ENCODE measurements at regions not wholly inside any gene's neighbourhood (a gene's known extent, or its start where the extent isn't known, plus 50 kb on each side); places are given as distances from the start of the nearest gene placed in this dataset.

GRCh38 chr11:97463891-97464290 lies 1074.1 kb downstream of the JRKL start:
- Histone ChIP-seq H3K9me3 (ENCODE audit: control insufficient read depth in 2 of 2, insufficient read depth in 1 of 2, low read depth in 1 of 2, low read length in 1 of 2) (peaks cover 6 to 23% of the 10 kb centered on the region in 2 donors), H3K27me3 (ENCODE audit: control insufficient read depth in 3 of 3, insufficient read depth in 3 of 3, low read length in 3 of 3) (no peaks in the 10 kb centered on the region), H3K36me3 (ENCODE audit: control insufficient read depth in 3 of 3, insufficient read depth in 2 of 3, low read depth in 1 of 3, low read length in 3 of 3) (no peaks in the 10 kb centered on the region), H3K4me1 (ENCODE audit: control insufficient read depth in 3 of 3, insufficient read depth in 2 of 3, low read depth in 1 of 3, low read length in 2 of 3) (no peaks in the 10 kb centered on the region), H3K4me3 (ENCODE audit: low read depth in 1 of 3, low read length in 3 of 3) (no peak overlapping the region), H3K27ac (ENCODE audit: low read depth in 1 of 3, low read length in 2 of 3) (no peak overlapping the region)
- 32 to 42% (median 35%) methylated on average over 1 of the region's 1 CpG for WGBS, 3 donors
- DNase-seq (no peak), FAIRE-seq (no peak)

DNA sequence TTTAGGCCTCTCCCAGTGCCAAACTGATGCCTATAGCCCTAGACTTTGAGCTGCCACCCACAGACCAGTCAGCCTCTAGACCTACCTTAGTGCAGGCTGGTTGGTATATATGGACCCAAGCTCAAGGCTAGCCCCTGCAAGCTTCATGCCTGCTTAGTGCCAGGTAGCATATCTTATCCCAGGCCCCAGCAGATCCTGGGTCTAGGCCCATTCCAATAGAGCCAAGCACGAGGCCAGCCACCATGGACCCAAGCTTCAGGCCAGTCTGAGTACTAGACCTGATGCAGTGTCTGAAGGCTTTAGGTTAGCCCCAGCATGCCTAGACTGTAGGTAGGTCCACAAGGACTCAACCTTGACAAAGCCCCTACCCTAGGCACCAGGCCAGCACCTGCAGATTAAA lies 1081.7 kb downstream of the JRKL start:
- Histone ChIP-seq H3K4me3 (ENCODE audit: low read depth in 1 of 3, low read length in 3 of 3) (no peak overlapping the region), H3K9me3 (ENCODE audit: control insufficient read depth in 2 of 2, insufficient read depth in 1 of 2, low read depth in 1 of 2, low read length in 1 of 2) (peaks cover 1 to 13% of the 10 kb centered on the region in 2 donors), H3K27ac (ENCODE audit: low read depth in 1 of 3, low read length in 2 of 3) (no peak overlapping the region), H3K36me3 (ENCODE audit: control insufficient read depth in 3 of 3, insufficient read depth in 2 of 3, low read depth in 1 of 3, low read length in 3 of 3) (no peaks in the 10 kb centered on the region), H3K27me3 (ENCODE audit: control insufficient read depth in 3 of 3, insufficient read depth in 3 of 3, low read length in 3 of 3) (no peaks in the 10 kb centered on the region), H3K4me1 (ENCODE audit: control insufficient read depth in 3 of 3, insufficient read depth in 2 of 3, low read depth in 1 of 3, low read length in 2 of 3) (no peaks in the 10 kb centered on the region)
- 70 to 82% (median 75%) methylated on average over 1 of the region's 1 CpG for WGBS, 3 donors
- DNase-seq (no peak), FAIRE-seq (no peak)

GRCh38 chr11:97487387-97487786 lies 1097.6 kb downstream of the JRKL start:
- H3K4me1 ChIP-seq (ENCODE audit: control insufficient read depth in 3 of 3, insufficient read depth in 2 of 3, low read depth in 1 of 3, low read length in 2 of 3) = no peaks in the 10 kb centered on the region
- H3K4me3 ChIP-seq (ENCODE audit: low read depth in 1 of 3, low read length in 3 of 3) = no peak overlapping the region
- no peak overlapping the region for H3K27ac ChIP-seq (ENCODE audit: low read depth in 1 of 3, low read length in 2 of 3)
- H3K9me3 ChIP-seq (ENCODE audit: control insufficient read depth in 2 of 2, insufficient read depth in 1 of 2, low read depth in 1 of 2, low read length in 1 of 2) = peaks cover 0 to 7% of the 10 kb centered on the region in 2 donors
- H3K27me3 ChIP-seq (ENCODE audit: control insufficient read depth in 3 of 3, insufficient read depth in 3 of 3, low read length in 3 of 3) = no peaks in the 10 kb centered on the region
- no peak for DNase-seq
- WGBS, 3 donors = 70 to 76% (median 76%) methylated on average over 3 of the region's 3 CpGs
- no peaks in the 10 kb centered on the region for H3K36me3 ChIP-seq (ENCODE audit: control insufficient read depth in 3 of 3, insufficient read depth in 2 of 3, low read depth in 1 of 3, low read length in 3 of 3)
- FAIRE-seq = no peak

GRCh38 chr11:97498891-97499290 lies 1109.1 kb downstream of the JRKL start:
- no peak for FAIRE-seq

DNA sequence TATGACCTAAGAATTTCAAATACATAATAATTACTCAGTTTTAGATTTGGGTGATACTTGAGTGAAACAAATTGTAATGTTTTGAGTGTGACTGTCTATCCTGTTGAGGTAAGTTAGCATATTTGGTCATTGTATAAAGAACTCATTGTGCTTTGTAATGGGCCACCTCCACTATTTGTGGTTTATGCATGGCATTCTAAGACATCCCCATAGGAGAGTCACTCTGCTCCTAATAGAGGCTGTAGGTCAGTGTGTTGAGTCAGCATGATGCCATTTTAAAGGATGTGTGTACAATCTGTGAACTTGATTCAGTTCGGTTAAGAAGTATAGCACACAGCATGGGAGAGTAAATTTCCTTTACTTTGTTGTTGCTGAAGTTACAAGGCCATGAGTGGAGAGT lies 1112.4 kb downstream of the JRKL start:
- H3K4me3 ChIP-seq (ENCODE audit: low read depth in 1 of 3, low read length in 3 of 3) = no peak overlapping the region
- no peaks in the 10 kb centered on the region for H3K27me3 ChIP-seq (ENCODE audit: control insufficient read depth in 3 of 3, insufficient read depth in 3 of 3, low read length in 3 of 3)
- WGBS, 3 donors = 65 to 77% (median 71%) methylated on average over 1 of the region's 1 CpG
- H3K4me1 ChIP-seq (ENCODE audit: control insufficient read depth in 3 of 3, insufficient read depth in 2 of 3, low read depth in 1 of 3, low read length in 2 of 3) = no peaks in the 10 kb centered on the region
- DNase-seq (no peak), FAIRE-seq (no peak)
- peaks cover 0 to 4% of the 10 kb centered on the region in 2 donors for H3K9me3 ChIP-seq (ENCODE audit: control insufficient read depth in 2 of 2, insufficient read depth in 1 of 2, low read depth in 1 of 2, low read length in 1 of 2)
- no peaks in the 10 kb centered on the region for H3K36me3 ChIP-seq (ENCODE audit: control insufficient read depth in 3 of 3, insufficient read depth in 2 of 3, low read depth in 1 of 3, low read length in 3 of 3)
- no peak overlapping the region for H3K27ac ChIP-seq (ENCODE audit: low read depth in 1 of 3, low read length in 2 of 3)

More at GRCh38 chr11:97498891-97499290, 1109.1 kb downstream of the JRKL start:
- Histone ChIP-seq H3K9me3 (ENCODE audit: control insufficient read depth in 2 of 2, insufficient read depth in 1 of 2, low read depth in 1 of 2, low read length in 1 of 2) (no peaks in the 10 kb centered on the region), H3K27me3 (ENCODE audit: control insufficient read depth in 3 of 3, insufficient read depth in 3 of 3, low read length in 3 of 3) (no peaks in the 10 kb centered on the region), H3K27ac (ENCODE audit: low read depth in 1 of 3, low read length in 2 of 3) (no peak overlapping the region), H3K36me3 (ENCODE audit: control insufficient read depth in 3 of 3, insufficient read depth in 2 of 3, low read depth in 1 of 3, low read length in 3 of 3) (no peaks in the 10 kb centered on the region), H3K4me3 (ENCODE audit: low read depth in 1 of 3, low read length in 3 of 3) (no peak overlapping the region), H3K4me1 (ENCODE audit: control insufficient read depth in 3 of 3, insufficient read depth in 2 of 3, low read depth in 1 of 3, low read length in 2 of 3) (no peaks in the 10 kb centered on the region)
- 89 to 95% (median 91%) methylated on average over 2 of the region's 2 CpGs for WGBS, 3 donors
- DNase-seq = no peak

DNA sequence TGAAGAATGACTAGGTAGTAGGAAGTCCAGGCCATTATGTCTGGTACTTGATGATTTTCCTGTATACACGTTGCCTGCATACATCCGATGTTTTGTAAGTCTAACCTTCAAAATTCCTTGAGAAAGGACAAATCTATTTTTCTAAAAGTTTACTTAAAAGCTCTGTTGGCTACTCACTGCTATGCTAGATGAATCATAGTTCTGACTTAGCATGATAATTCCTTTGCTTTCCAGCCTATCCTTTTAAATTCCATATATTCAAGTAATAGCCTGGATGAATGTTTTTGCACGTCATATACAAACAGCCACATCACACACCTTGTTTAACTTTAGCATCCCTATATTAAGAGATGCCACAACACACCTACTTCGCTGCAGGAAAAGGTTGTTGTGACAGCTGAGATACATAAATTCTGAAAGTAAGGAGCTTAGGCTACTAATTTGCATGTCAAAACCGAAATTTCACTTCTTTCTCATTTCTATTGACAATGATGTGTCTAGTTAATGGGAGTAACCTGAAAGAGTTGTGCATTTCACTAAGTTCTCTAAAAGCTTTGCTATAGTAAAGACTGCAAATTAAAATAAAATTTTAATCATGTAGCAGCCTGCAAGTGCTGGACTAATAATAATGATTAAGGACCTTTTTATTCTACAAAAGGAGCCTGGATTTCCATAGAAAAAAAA lies 1116.4 kb downstream of the JRKL start:
- Histone ChIP-seq H3K36me3 (ENCODE audit: control insufficient read depth in 3 of 3, insufficient read depth in 2 of 3, low read depth in 1 of 3, low read length in 3 of 3) (no peaks in the 10 kb centered on the region), H3K9me3 (ENCODE audit: control insufficient read depth in 2 of 2, insufficient read depth in 1 of 2, low read depth in 1 of 2, low read length in 1 of 2) (peaks cover 0 to 4% of the 10 kb centered on the region in 2 donors), H3K27ac (ENCODE audit: low read depth in 1 of 3, low read length in 2 of 3) (no peak overlapping the region), H3K4me3 (ENCODE audit: low read depth in 1 of 3, low read length in 3 of 3) (no peak overlapping the region), H3K27me3 (ENCODE audit: control insufficient read depth in 3 of 3, insufficient read depth in 3 of 3, low read length in 3 of 3) (no peaks in the 10 kb centered on the region), H3K4me1 (ENCODE audit: control insufficient read depth in 3 of 3, insufficient read depth in 2 of 3, low read depth in 1 of 3, low read length in 2 of 3) (no peaks in the 10 kb centered on the region)
- DNase-seq (no peak), FAIRE-seq (no peak)
- 61 to 71% (median 67%) methylated on average over 5 of the region's 5 CpGs for WGBS, 3 donors

- Histone ChIP-seq H3K27me3 (ENCODE audit: control insufficient read depth in 3 of 3, insufficient read depth in 3 of 3, low read length in 3 of 3) (no peaks in the 10 kb centered on the region), H3K4me1 (ENCODE audit: control insufficient read depth in 3 of 3, insufficient read depth in 2 of 3, low read depth in 1 of 3, low read length in 2 of 3) (no peaks in the 10 kb centered on the region), H3K9me3 (ENCODE audit: control insufficient read depth in 2 of 2, insufficient read depth in 1 of 2, low read depth in 1 of 2, low read length in 1 of 2) (no peaks in the 10 kb centered on the region), H3K4me3 (ENCODE audit: low read depth in 1 of 3, low read length in 3 of 3) (no peak overlapping the region), H3K27ac (ENCODE audit: low read depth in 1 of 3, low read length in 2 of 3) (no peak overlapping the region), H3K36me3 (ENCODE audit: control insufficient read depth in 3 of 3, insufficient read depth in 2 of 3, low read depth in 1 of 3, low read length in 3 of 3) (no peaks in the 10 kb centered on the region)
- 13 to 57% (median 32%) methylated on average over 1 of the region's 1 CpG for WGBS, 3 donors
- DNase-seq = no peak
- no peak for FAIRE-seq
Observed at GRCh38 chr11:97514446-97514845, 1124.6 kb downstream of the JRKL start.

- no peaks in the 10 kb centered on the region for H3K36me3 ChIP-seq (ENCODE audit: control insufficient read depth in 3 of 3, insufficient read depth in 2 of 3, low read depth in 1 of 3, low read length in 3 of 3)
- no peak for DNase-seq
- 82 to 87% (median 84%) methylated on average over 3 of the region's 3 CpGs for WGBS, 3 donors
- H3K4me3 ChIP-seq (ENCODE audit: low read depth in 1 of 3, low read length in 3 of 3) = no peak overlapping the region
- no peak for FAIRE-seq
- peaks cover 0 to 4% of the 10 kb centered on the region in 2 donors for H3K9me3 ChIP-seq (ENCODE audit: control insufficient read depth in 2 of 2, insufficient read depth in 1 of 2, low read depth in 1 of 2, low read length in 1 of 2)
- H3K4me1 ChIP-seq (ENCODE audit: control insufficient read depth in 3 of 3, insufficient read depth in 2 of 3, low read depth in 1 of 3, low read length in 2 of 3) = no peaks in the 10 kb centered on the region
- no peaks in the 10 kb centered on the region for H3K27me3 ChIP-seq (ENCODE audit: control insufficient read depth in 3 of 3, insufficient read depth in 3 of 3, low read length in 3 of 3)
- H3K27ac ChIP-seq (ENCODE audit: low read depth in 1 of 3, low read length in 2 of 3) = no peak overlapping the region
Observed at GRCh38 chr11:97516688-97517087, 1126.9 kb downstream of the JRKL start.

GRCh38 chr11:97525273-97525672 lies 1135.5 kb downstream of the JRKL start:
- DNase-seq (no peak), FAIRE-seq (no peak)
- H3K27me3 ChIP-seq (ENCODE audit: control insufficient read depth in 3 of 3, insufficient read depth in 3 of 3, low read length in 3 of 3) = no peaks in the 10 kb centered on the region
- no peak overlapping the region for H3K4me3 ChIP-seq (ENCODE audit: low read depth in 1 of 3, low read length in 3 of 3)
- 41 to 54% (median 45%) methylated on average over 2 of the region's 2 CpGs for WGBS, 3 donors
- no peaks in the 10 kb centered on the region for H3K36me3 ChIP-seq (ENCODE audit: control insufficient read depth in 3 of 3, insufficient read depth in 2 of 3, low read depth in 1 of 3, low read length in 3 of 3)
- peaks cover 0 to 6% of the 10 kb centered on the region in 2 donors for H3K9me3 ChIP-seq (ENCODE audit: control insufficient read depth in 2 of 2, insufficient read depth in 1 of 2, low read depth in 1 of 2, low read length in 1 of 2)
- no peaks in the 10 kb centered on the region for H3K4me1 ChIP-seq (ENCODE audit: control insufficient read depth in 3 of 3, insufficient read depth in 2 of 3, low read depth in 1 of 3, low read length in 2 of 3)
- no peak overlapping the region for H3K27ac ChIP-seq (ENCODE audit: low read depth in 1 of 3, low read length in 2 of 3)
